ENCODE measurements at regions not wholly inside any gene's neighbourhood (a gene's known extent, or its start where the extent isn't known, plus 50 kb on each side); places are given as distances from the start of the nearest gene placed in this dataset.

GRCh38 chr9:134229466-134230091, 65.2 kb upstream of the RNU6ATAC start:
- DNase-seq: no peak

DNA sequence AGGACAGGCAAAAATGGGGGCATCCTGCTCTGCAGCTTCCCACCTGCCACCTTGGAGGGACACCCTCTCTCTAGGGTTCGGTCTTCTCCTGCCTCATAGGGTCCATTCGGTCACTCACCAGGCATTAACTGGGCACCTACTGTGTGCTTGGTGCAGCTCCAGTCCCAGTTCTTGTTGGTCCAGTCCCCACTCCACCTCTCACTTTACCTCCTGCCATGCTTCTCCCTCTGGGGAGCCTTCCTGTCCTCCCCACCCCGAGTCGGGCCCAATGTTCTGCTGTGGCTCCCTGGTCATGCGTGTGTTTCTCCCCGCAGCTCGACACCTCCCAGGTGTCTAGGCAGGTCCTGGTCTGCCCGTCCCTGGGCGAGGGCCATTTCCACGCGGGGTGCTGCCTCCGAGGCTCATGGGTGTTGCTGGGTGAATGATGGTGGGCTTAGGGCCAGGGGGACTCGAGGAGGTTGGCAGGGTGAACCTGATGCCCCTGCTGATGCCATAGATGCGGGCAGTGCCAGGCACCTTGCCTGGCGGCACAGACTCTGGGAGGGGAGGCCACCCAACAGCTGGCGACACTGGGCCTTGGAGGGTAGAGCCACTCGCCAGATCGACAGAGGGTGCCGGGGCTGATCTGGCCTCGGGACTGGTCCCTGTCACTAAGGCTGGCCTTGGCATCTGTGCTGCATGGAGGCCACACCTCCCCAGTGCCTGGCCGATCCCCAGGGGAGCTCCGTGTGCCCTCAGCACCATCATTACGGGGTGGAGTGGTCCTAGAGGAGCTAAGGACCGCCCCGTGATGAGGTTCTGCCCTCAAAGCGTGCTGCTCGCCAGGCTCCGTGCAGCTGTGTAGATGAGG, 66.0 kb upstream of the RNU6ATAC start:
- no peak for DNase-seq

DNA sequence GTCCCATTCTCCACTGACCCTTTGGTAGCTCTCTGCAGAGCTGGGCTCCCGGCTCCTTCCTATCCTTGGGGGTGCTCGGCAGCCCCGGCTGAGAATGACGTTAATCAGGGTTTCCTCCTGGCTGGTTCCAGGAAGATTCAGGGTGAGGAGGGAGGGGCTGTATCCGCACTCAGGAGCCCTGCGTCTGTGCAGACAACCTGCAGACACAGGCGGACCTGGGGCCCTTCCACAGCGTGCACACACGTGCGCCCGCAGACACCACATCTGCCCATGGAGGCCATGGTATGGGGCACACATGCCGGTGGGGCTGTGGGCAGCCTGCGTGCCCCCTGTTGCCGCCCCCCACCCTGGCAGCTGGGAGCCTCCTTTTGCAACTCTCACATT, 66.6 kb upstream of the RNU6ATAC start:
- DNase-seq: no peak

GRCh38 chr9:134231330-134231745, 67.0 kb upstream of the RNU6ATAC start:
- no peak for DNase-seq

- DNase-seq: no peak
These were observed 67.4 kb upstream of the RNU6ATAC start for GRCh38 chr9:134231767-134232166.

DNA sequence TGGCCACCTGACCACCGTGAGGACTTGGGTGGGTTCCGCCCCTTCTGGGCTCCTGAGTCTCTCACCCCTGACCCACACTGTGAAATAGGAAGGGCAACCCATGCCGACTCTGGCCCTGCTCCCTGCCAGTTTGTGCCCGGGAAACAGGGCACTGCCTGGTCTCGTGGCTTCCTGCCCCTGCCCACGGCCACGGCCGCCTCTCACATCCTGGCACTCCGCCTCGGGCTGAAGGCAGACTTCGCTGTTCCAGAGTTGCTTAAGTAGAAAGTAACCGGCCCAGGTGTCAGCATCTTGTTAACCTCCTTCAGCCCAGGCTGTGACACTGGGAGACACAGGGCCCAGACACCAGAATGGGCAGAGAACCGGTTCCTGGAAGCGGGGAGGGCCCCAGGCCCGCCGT, 68.7 kb upstream of the RNU6ATAC start:
- no peak for DNase-seq

GRCh38 chr9:134234001-134234660, 69.8 kb upstream of the RNU6ATAC start:
- DNase-seq: no peak

DNA sequence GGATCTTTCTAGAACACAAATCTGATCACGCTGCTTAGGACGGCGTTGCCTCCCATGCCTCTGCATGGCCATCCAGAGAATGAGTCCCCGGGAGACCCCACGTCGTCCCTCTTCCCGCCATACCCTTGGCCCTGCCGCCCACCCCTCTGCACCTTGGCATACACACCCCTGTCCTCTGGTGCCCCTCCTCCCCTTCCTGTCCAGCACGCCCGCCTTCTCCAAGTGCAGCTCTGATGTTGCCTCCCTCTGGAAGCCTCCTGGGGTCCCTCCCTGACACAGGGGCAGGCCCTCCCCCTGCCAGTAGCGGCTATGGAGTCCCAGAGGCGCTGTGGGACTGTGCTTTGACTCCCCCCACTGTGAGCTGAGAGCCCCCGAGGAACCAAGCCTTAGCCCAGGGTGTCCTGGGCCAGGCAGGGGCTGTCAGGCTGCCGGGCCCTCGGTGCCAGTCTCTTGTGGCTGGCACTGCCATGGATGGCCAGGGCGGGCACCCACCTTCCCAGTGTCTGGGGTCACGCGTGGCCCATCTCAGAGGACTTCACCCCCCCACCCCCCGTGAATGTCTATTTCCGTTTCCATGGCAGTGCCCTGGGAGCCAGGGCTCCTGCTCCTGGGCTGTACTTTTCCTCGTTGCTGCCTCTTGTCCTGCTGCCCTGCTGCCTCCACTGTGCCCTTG, 70.5 kb upstream of the RNU6ATAC start:
- no peak for DNase-seq

DNA sequence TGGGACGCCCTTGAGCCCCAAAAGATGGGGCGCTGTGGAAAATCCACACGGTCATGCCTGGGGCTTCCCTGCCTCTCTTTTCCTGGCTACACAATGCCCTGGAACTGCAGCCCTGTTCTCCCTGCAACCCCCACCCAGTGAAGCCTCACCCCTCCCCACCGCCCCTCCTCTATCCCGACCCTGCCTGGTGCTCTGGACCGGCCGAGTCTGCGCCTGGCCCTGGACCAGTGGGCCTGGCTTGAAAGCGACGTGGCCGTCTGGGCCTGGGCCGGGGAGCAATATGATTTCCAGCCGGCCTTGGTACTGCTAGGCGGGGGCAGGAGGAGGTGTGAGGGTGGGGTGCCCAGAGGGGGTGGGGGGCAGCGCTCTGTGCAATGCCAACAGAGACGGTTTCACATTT, 71.0 kb upstream of the RNU6ATAC start:
- no peak for DNase-seq

DNA sequence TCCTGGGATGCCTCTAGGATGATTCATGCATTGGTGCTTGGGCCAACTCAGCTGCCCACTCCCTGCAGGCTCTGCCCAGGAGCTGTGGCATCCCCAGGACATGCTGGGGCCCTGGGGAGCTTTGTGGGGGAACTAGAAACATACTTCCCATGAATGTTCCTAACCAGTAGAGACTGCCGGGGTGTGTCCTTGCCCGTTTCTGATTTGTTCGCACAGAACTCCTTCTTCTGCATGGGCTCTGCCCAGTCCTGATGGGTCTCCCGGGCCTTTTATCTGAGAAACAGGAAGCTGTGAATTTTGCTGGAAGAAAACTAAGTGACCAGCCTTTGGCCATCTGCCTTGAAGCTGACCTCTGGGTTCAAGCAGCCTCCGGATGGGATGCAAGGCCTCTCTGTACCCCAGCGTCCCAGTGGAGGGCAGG, 71.6 kb upstream of the RNU6ATAC start:
- no peak for DNase-seq

DNA sequence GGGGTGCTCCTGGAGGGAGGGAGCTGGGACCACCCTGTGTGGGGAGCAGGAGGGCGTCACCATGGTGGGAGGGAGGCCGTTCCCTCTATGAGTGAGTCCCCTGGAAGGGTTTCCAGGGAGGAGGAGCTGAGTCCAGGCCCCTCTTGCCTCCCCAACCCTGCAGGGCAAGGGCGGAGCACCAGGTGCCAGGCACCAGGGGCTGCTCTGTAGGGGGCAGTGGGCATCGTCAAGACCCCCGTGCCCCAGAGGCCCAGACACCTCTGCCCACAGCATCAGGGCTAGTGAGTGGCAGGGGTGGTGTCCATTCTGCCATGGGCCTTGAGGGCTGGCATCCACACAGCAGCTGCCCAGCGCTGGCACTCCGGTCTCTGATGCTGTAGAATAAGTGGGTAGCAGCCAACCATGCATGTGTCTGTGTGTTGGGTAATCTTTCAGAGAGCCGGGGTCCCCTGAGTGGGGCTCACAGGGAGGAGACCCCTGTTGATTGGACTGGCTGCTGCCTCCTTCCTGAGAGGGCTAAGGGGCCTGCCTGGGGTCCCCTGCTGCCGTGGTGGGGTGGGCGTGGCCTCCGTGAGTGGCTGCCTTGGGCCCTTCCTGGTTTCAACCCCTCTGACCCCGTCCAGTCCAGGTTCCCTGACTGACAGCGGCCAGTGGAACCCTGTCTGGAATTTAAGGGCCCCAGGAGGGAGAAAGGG, 72.7 kb upstream of the RNU6ATAC start:
- DNase-seq: no peak

DNA sequence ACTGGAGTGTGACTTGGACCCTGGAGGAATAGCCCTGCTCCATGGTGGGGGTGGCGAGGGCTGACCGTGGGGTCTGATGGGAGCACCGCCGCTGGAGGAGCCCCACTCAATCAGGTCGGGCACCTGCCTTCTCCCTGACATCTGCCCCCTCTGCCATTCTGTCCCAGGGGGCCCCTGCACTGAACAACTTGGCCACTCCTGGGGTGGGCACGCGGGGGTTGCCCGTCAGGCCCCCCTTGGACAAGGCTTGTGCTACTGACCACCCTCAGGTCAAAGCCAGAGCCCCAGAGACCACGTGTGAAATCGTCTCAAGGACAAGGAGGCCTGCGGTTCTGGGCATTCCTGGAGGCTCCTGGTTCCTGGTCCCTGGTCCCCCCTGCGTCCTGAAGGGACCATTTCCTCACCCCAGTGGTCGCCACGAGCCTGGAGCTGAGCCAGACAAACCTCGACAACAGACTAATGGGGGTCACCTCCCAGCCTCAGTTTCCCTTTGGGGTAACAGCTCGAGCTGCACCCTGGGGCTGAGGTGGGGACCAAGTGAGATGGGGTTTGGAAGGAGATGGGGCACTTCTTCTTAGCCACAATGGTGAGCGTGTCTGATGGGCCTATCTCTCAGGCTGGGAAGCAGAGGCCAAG, 73.4 kb upstream of the RNU6ATAC start:
- no peak for DNase-seq

DNA sequence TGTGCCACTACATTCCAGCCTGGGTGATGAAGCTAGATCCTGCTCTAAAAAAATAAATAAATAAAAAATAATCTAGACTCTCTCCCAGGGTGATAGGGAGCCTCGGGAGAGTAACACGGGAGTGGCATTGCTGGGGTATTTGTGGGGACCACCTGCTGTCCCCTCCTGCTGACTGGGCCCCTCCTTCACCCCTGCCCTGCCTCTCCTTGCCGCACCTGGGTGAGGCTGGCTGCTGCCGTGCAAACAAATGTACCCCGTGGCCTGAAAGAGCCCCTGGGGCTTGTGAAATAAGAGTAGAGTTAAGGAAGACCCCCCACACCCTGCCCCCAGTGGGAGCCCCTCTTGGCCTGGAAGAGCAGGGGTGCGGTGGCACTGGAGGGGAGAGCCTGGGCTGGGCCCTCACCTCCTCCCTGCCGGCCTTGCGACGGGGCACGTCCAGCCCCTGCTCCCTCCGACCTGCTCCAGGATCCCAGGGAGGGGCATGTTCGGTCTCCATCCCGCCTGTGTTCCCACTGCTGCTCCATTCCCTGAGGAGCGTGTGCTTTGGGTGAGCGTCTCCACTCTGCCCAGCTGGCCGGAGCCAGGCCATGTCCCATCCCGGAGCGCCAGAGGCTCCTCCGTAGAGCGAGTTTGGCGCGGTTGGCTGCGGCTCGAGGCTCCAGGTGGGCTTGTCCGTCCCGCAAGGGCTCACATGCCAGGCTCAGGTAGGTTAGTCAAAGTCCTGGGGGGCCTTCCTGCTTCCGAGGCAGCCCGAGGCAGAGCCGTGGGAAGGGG, 75.0 kb upstream of the RNU6ATAC start:
- DNase-seq: no peak

GRCh38 chr9:134239939-134240338, 75.6 kb upstream of the RNU6ATAC start:
- no peak for DNase-seq

DNA sequence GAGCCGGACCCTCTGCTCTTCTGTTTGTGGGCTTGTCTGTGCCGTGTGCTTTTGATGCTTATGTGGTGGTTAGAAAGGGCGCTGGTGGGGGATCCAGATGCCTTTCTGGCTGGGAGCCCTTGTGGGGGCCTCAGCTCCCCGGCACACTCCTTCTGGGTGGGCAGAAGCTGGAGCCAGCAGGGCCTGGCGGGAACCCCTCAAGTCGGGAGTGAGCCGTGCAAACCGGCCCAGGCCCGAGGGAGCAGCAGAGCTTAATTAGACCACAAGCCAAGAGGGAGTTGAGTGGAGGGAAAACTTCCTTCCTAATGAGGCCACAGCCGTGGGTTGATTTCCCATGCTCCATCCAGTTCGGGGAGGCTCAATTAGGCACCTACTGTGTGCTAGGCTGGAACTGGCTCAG, 76.0 kb upstream of the RNU6ATAC start:
- no peak for DNase-seq

DNA sequence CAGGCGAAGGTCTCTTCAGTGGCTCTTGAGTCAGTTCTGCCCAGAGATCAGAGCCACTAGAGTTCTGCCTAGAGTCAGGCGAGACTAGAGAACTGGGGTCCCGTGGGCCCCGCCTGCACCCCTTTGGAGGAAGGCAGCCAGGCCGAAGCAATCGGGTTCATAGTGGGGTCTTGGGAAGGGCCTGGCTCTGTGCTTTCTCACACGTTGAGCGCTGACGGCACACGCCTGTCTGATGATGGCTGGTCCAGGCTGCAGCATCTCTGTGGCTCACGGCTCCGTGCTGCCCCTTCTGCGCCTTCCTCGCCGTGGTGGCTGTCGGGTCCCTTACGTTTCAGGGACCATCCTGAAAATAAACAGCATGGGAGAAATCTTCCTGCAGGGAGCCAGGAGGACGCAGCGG, 78.3 kb upstream of the RNU6ATAC start:
- DNase-seq: no peak

DNA sequence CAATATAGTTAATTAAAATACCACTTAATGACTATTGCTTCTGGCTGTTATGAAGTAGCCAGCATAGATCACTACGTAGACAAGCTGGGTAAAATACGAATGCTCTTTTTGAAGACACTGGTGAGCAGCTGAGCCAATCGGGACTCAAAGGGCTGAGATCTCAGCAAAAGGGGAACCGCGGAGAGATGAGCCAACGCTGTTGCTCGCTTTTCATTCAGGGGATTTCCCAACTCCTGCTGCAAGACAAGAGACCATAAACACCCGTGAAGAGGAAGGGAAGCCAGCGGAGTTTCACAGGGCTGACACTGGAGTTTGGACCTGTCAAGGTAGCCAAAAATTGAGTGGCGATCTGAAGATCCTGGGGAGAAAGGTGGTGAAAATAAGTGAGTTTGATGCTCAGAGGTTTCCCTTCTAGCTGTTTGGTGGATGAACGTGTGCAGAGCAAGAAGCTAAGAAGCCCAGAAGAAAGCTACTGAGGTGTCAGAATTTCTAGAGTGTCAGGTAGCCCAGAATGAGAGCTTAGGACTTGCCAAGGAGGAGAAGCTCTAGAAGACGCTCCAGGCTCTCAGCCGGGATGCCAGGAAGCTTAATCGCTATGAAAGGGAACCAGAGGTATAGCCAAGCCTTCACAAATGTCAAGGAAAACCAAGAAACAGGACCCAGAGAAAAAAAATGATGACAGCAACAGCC, 79.6 kb upstream of the RNU6ATAC start:
- DNase-seq: peak; percentile 43

DNA sequence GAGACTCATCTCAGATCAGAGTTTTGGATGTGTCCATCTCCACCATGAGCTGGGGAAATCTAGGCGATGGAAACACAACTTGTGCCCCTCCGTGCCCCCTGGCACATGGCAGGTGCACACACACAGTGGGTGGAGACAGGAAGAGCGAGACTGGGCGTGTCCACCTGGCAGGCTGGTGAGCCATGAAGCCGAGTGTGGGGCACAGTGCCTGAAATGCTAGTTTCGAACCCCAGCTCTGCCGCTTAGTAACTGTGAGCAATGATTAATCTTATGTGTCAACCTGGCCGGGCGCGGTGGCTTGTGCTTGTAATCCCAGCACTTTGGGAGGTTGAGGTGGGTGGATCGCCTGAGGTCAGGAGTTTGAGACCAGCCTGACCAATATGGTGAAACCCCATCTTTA, 80.8 kb upstream of the RNU6ATAC start:
- DNase-seq: no peak

- no peak for DNase-seq
These were observed 78.2 kb upstream of the RXRA start for GRCh38 chr9:134247918-134248631.
